ENCODE measurements at regions not wholly inside any gene's neighbourhood (a gene's known extent, or its start where the extent isn't known, plus 50 kb on each side); places are given as distances from the start of the nearest gene placed in this dataset.

DNA sequence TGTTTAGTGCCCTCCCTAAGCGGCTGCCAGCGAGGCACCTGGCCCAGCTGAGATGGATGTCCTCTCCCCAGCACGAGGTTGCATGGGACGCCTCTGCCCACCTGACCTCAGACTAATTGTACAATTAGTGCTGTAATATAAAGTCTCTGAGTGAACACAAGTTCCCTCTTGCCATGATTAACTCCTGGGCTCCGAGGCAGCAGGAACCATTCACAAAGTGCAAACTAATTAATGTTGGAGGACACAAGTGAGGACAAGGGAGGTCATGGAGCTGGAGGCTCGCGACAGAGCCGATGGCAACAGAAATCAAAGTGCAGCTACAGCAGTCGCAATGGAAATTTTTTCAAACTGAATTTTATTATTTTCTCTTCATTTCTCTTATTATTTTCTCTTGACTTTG, 156.6 kb upstream of the ADARB2 start:
- TF ChIP-seq, protein P1, sequence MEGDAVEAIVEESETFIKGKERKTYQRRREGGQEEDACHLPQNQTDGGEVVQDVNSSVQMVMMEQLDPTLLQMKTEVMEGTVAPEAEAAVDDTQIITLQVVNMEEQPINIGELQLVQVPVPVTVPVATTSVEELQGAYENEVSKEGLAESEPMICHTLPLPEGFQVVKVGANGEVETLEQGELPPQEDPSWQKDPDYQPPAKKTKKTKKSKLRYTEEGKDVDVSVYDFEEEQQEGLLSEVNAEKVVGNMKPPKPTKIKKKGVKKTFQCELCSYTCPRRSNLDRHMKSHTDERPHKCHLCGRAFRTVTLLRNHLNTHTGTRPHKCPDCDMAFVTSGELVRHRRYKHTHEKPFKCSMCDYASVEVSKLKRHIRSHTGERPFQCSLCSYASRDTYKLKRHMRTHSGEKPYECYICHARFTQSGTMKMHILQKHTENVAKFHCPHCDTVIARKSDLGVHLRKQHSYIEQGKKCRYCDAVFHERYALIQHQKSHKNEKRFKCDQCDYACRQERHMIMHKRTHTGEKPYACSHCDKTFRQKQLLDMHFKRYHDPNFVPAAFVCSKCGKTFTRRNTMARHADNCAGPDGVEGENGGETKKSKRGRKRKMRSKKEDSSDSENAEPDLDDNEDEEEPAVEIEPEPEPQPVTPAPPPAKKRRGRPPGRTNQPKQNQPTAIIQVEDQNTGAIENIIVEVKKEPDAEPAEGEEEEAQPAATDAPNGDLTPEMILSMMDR (conservative IDR thresholded peaks at IDR 0.05; ENCODE audit: low read depth, low read length) = no peak
- TF ChIP-seq RFX5 (IDR thresholded peaks at IDR 0.05; ENCODE audit: low read depth, low read length) = no peak
- TF ChIP-seq, protein P2, sequence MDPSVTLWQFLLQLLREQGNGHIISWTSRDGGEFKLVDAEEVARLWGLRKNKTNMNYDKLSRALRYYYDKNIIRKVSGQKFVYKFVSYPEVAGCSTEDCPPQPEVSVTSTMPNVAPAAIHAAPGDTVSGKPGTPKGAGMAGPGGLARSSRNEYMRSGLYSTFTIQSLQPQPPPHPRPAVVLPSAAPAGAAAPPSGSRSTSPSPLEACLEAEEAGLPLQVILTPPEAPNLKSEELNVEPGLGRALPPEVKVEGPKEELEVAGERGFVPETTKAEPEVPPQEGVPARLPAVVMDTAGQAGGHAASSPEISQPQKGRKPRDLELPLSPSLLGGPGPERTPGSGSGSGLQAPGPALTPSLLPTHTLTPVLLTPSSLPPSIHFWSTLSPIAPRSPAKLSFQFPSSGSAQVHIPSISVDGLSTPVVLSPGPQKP (IDR thresholded peaks at IDR 0.05; ENCODE audit: borderline replicate concordance, low read depth, low read length) = no peak
- TF ChIP-seq NFE2L2 (IDR thresholded peaks at IDR 0.05; ENCODE audit: low read depth, low read length) = no peak
- no peak for TF ChIP-seq POLR2A (IDR thresholded peaks at IDR 0.05; ENCODE audit: low read depth, low read length)
- no peak for TF ChIP-seq BHLHE40 (IDR thresholded peaks at IDR 0.05; ENCODE audit: low read depth, low read length)
- TF ChIP-seq, protein P3, sequence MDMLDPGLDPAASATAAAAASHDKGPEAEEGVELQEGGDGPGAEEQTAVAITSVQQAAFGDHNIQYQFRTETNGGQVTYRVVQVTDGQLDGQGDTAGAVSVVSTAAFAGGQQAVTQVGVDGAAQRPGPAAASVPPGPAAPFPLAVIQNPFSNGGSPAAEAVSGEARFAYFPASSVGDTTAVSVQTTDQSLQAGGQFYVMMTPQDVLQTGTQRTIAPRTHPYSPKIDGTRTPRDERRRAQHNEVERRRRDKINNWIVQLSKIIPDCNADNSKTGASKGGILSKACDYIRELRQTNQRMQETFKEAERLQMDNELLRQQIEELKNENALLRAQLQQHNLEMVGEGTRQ (IDR thresholded peaks at IDR 0.05; ENCODE audit: low read depth, low read length) = no peak
- TF ChIP-seq SMC3 (IDR thresholded peaks at IDR 0.05; ENCODE audit: low read depth, low read length) = no peak
- no peak for TF ChIP-seq FOS (IDR thresholded peaks at IDR 0.05; ENCODE audit: low read depth, low read length)
- TF ChIP-seq RAD21 (IDR thresholded peaks at IDR 0.05; ENCODE audit: low read length) = no peak
- TF ChIP-seq CEBPB (IDR thresholded peaks at IDR 0.05; ENCODE audit: low read depth, low read length) = no peak
- TF ChIP-seq MAZ (IDR thresholded peaks at IDR 0.05; ENCODE audit: borderline replicate concordance, low read depth, low read length) = no peak
- TF ChIP-seq CHD1 (IDR thresholded peaks at IDR 0.05; ENCODE audit: low read depth, low read length) = no peak
- no peak for TF ChIP-seq MXI1 (IDR thresholded peaks at IDR 0.05; ENCODE audit: borderline replicate concordance, low read depth, low read length)
